DND-41 (cell line): ENCODE measurements at regions not wholly inside any gene's neighbourhood (a gene's known extent, or its start where the extent isn't known, plus 50 kb on each side); places are given as distances from the start of the nearest gene placed in this dataset.

Experiments
- ATAC-seq: fragments of 200-7000 bp; cut with Tn5 transposase; 3 replicates; pipeline ENCODE4 v1.9.1; 2021; ENCODE audit warnings: low read depth; ENCODE audit not compliant: insufficient read depth
- DNase-seq: peaks from one replicate; pipeline ENCODE4 v3.0.0-alpha.2; 2020
- H2AFZ ChIP-seq: 2 replicates; pipeline ENCODE4 v1.6.0; 2012; ENCODE audit warnings: low read depth, low read length
- H3K27ac ChIP-seq: 2 replicates; pipeline ENCODE4 v1.5.1; 2012; ENCODE audit warnings: low read length, inconsistent platforms
- H3K27me3 ChIP-seq: fragments of 200-600 bp; sonication (generic); 2 replicates; pipeline ENCODE4 v1.6.0; 2012; ENCODE audit warnings: low read length, mild to moderate bottlenecking, inconsistent platforms; ENCODE audit not compliant: insufficient read depth, poor library complexity
- H3K36me3 ChIP-seq: 2 replicates; pipeline ENCODE4 v1.5.1; 2012; ENCODE audit warnings: low read length, inconsistent platforms; ENCODE audit not compliant: insufficient read depth
- H3K4me1 ChIP-seq: 2 replicates; pipeline ENCODE4 v1.5.1; 2012; ENCODE audit warnings: mild to moderate bottlenecking, low read length; ENCODE audit not compliant: insufficient read depth
- H3K4me2 ChIP-seq: 2 replicates; pipeline ENCODE4 v1.6.0; 2012; ENCODE audit warnings: mild to moderate bottlenecking, moderate library complexity, low read length, inconsistent platforms; ENCODE audit not compliant: insufficient read depth
- H3K4me3 ChIP-seq, 2 experiments: fragments of 200-600 bp in 1 of 2; shearing (Covaris generic) in 1 of 2; 2 replicates each; pipeline ENCODE4 v1.5.1; 2012 to 2016; ENCODE audit warnings: inconsistent platforms in 2 of 2, low read length in 2 of 2, mild to moderate bottlenecking in 2 of 2, low read depth in 1 of 2, moderate library complexity in 1 of 2
- H3K79me2 ChIP-seq: 2 replicates; pipeline ENCODE4 v1.6.0; 2012; ENCODE audit warnings: low read length, inconsistent platforms; ENCODE audit not compliant: insufficient read depth
- H3K9ac ChIP-seq: 2 replicates; pipeline ENCODE4 v1.6.0; 2012; ENCODE audit warnings: low read depth, mild to moderate bottlenecking, inconsistent platforms, low read length, moderate library complexity
- H3K9me3 ChIP-seq: 2 replicates; pipeline ENCODE4 v1.5.1; 2012; ENCODE audit warnings: low read length, moderate library complexity, mild to moderate bottlenecking, inconsistent platforms; ENCODE audit not compliant: insufficient read depth, severe bottlenecking
- H4K20me1 ChIP-seq: 2 replicates; pipeline ENCODE4 v1.6.0; 2012; ENCODE audit warnings: low read length; ENCODE audit not compliant: insufficient read depth
- EZH2 ChIP-seq: IDR thresholded peaks from 3 replicates; pipeline ENCODE4 v1.6.1; 2012; ENCODE audit warnings: borderline replicate concordance, low read depth, mild to moderate bottlenecking, moderate library complexity, low read length, inconsistent platforms; ENCODE audit not compliant: severe bottlenecking
- TF ChIP-seq, protein P1 (sequence below): IDR thresholded peaks from 2 replicates; pipeline ENCODE4 v1.5.1; 2012; ENCODE audit warnings: borderline replicate concordance, low read length, moderate library complexity, mild to moderate bottlenecking; ENCODE audit not compliant: poor library complexity, severe bottlenecking; ENCODE audit errors: extremely low read depth

DNA sequence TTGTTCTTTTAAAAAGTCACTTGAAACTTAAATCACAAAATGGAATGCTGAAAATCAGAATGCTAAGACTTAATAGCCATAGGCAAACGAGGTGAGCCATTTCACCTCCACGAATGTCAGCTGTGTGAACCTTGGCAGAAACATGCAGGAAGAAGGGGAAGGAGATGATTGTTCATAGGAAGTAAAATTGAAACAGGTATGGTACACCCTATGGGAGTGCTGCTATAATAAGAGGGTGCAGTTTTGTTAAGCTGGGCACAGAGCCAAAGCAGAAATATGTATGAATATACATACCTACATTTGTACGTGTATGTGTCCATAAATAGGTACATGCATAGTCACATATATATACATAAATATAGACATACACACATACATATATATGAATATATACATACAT, 51.0 kb upstream of the SPINK5 start:
- Histone ChIP-seq H3K4me3 (no peak overlapping the region), H3K4me2 (no peak overlapping the region), H3K27ac (no peak overlapping the region), H3K9me3 (no peaks in the 10 kb centered on the region), H2AFZ (no peak overlapping the region), H3K36me3 (no peaks in the 10 kb centered on the region), H3K4me1 (no peaks in the 10 kb centered on the region), H3K9ac (no peak overlapping the region), H4K20me1 (no peaks in the 10 kb centered on the region), H3K79me2 (no peaks in the 10 kb centered on the region), H3K27me3 (no peaks in the 10 kb centered on the region)
- TF ChIP-seq EZH2: no peak
- TF ChIP-seq, protein P1, sequence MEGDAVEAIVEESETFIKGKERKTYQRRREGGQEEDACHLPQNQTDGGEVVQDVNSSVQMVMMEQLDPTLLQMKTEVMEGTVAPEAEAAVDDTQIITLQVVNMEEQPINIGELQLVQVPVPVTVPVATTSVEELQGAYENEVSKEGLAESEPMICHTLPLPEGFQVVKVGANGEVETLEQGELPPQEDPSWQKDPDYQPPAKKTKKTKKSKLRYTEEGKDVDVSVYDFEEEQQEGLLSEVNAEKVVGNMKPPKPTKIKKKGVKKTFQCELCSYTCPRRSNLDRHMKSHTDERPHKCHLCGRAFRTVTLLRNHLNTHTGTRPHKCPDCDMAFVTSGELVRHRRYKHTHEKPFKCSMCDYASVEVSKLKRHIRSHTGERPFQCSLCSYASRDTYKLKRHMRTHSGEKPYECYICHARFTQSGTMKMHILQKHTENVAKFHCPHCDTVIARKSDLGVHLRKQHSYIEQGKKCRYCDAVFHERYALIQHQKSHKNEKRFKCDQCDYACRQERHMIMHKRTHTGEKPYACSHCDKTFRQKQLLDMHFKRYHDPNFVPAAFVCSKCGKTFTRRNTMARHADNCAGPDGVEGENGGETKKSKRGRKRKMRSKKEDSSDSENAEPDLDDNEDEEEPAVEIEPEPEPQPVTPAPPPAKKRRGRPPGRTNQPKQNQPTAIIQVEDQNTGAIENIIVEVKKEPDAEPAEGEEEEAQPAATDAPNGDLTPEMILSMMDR: no peak
- no peak for ATAC-seq
- DNase-seq: no peak

DNA sequence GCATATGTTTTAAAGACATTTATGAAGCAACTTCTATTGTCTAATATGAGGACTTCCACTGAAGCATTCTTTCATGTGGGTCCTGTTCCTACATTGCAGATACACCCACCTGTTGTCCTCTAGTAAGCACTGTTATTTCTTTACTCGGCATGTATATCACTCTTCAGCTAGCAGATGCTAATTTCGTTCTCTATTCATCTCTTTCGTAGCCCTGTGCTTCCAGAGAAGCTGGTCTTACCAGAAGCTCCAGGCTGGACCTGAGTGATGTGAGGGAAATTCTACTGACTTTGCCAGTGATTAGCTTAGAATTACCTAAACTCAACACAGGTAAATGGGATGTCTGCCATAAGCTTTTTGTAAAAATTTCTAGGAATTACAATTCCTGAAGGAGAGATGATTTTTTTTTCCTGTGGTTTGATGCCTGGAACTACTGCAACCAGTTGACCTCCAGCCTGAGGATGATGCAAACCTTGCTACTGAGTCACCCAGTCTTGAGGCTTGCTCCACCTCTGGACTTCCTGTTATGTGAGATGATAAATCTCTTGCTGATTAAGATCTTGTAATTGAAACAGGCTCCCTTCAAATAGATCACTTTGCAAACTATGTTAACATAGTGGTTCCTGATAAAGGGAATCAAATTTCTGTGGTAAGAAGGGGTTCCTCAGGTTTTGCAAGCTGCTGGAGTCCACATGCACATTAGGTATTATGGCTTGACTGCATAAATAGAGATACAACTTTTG, 52.2 kb upstream of the SPINK5 start:
- Histone ChIP-seq H3K27me3 (no peaks in the 10 kb centered on the region), H3K4me2 (no peak overlapping the region), H3K36me3 (no peaks in the 10 kb centered on the region), H3K4me1 (no peaks in the 10 kb centered on the region), H3K9me3 (no peaks in the 10 kb centered on the region), H3K4me3 (no peak overlapping the region), H3K27ac (no peak overlapping the region), H3K79me2 (no peaks in the 10 kb centered on the region), H4K20me1 (no peaks in the 10 kb centered on the region), H2AFZ (no peak overlapping the region), H3K9ac (no peak overlapping the region)
- DNase-seq (no peak), ATAC-seq (no peak)
- no peak for TF ChIP-seq EZH2
- TF ChIP-seq, protein P1: no peak

DNA sequence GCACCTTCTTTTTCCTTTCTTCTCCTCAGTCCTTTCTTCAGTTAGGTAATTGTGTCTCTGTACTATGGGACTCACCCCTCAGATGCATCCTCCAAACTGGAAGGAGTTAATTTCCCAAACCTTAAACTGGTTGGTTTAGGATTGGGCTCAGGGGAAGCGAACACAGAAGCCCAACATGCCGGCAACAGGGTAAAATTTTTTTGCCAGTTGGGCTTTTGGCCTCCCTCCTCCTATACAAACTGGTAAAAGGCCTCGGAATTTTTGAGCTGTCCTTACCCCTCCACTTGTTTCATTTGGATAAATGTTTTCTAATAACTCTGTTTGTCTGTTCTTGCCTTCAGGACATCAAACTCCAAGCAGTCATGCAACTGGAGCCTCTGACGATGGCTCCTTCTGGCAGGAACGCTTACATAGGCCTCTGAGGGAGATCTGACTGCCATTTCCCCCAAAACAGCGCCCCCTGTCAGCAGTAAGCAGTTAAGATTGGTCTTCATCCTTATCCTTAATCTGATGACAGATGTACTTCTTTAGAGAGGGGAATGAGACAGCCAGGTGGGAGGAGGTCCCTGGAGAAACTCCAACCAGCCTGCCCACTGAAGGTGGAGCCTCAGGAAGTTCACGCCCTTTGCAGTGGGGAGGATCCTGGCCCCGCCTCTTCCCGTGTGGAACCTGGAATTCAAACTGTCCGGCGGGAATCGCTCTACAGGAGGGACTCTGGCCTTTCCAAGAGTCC, 57.8 kb upstream of the SPINK5 start:
- no peak overlapping the region for H3K9ac ChIP-seq
- H3K27me3 ChIP-seq: no peaks in the 10 kb centered on the region
- no peaks in the 10 kb centered on the region for H4K20me1 ChIP-seq
- DNase-seq: no peak
- no peak overlapping the region for H3K4me2 ChIP-seq
- no peak overlapping the region for H3K27ac ChIP-seq
- H3K4me1 ChIP-seq: no peaks in the 10 kb centered on the region
- peaks cover 12% of the 10 kb centered on the region for H3K9me3 ChIP-seq
- no peaks in the 10 kb centered on the region for H3K79me2 ChIP-seq
- H3K36me3 ChIP-seq: no peaks in the 10 kb centered on the region
- no peak for TF ChIP-seq EZH2
- TF ChIP-seq, protein P1: peak; percentile 15
- H3K4me3 ChIP-seq: no peak overlapping the region
- no peak for ATAC-seq
- H2AFZ ChIP-seq: no peak overlapping the region
